ENCODE measurements at regions not wholly inside any gene's neighbourhood (a gene's known extent, or its start where the extent isn't known, plus 50 kb on each side); places are given as distances from the start of the nearest gene placed in this dataset.

GRCh38 chr11:34812905-34813576, 103.1 kb downstream of the APIP start:
- Histone ChIP-seq H3K79me2 (ENCODE audit: control insufficient read depth, insufficient read depth, low read length) (no peaks in the 10 kb centered on the region), H3K27me3 (ENCODE audit: control insufficient read depth, insufficient read depth, low read length) (no peaks in the 10 kb centered on the region), H3K4me3 (replicated peaks in 1 of 4; ENCODE audit: control extremely low read depth in 1 of 4, insufficient read depth in 1 of 4, low read depth in 3 of 4, low read length in 4 of 4) (no peak overlapping the region), H3K4me2 (ENCODE audit: extremely low read depth, insufficient read depth, low read length) (no peak overlapping the region), H2AFZ (ENCODE audit: low read length) (no peak overlapping the region), H3K9me3 (ENCODE audit: control insufficient read depth, insufficient read depth, low read depth, low read length) (no peaks in the 10 kb centered on the region), H3K36me3 (ENCODE audit: control insufficient read depth, insufficient read depth, low read length) (no peaks in the 10 kb centered on the region), H4K20me1 (ENCODE audit: control insufficient read depth, extremely low read depth, insufficient read depth, low read length) (no peaks in the 10 kb centered on the region), H3K27ac (ENCODE audit: insufficient read depth, low read length) (no peak overlapping the region), H3K9ac (ENCODE audit: insufficient read depth, low read length) (no peak overlapping the region), H3K4me1 (ENCODE audit: control insufficient read depth, extremely low read depth, insufficient read depth, low read length) (no peaks in the 10 kb centered on the region)
- TF ChIP-seq CTCF (conservative IDR thresholded peaks at IDR 0.05 in 1 of 2, IDR thresholded peaks at IDR 0.05 in 1 of 2; ENCODE audit: low read depth in 1 of 2, low read length in 2 of 2) (no peak), EZH2 (IDR thresholded peaks at IDR 0.05; ENCODE audit: low read length, missing control alignments) (no peak)
- no peak for DNase-seq (ENCODE audit: low read depth in 2 of 2)

- Histone ChIP-seq H3K79me2 (ENCODE audit: control insufficient read depth, insufficient read depth, low read length) (no peaks in the 10 kb centered on the region), H4K20me1 (ENCODE audit: control insufficient read depth, extremely low read depth, insufficient read depth, low read length) (no peaks in the 10 kb centered on the region), H3K27me3 (ENCODE audit: control insufficient read depth, insufficient read depth, low read length) (no peaks in the 10 kb centered on the region), H3K9ac (ENCODE audit: insufficient read depth, low read length) (no peak overlapping the region), H3K4me2 (ENCODE audit: extremely low read depth, insufficient read depth, low read length) (no peak overlapping the region), H3K9me3 (ENCODE audit: control insufficient read depth, insufficient read depth, low read depth, low read length) (no peaks in the 10 kb centered on the region), H2AFZ (ENCODE audit: low read length) (no peak overlapping the region), H3K4me1 (ENCODE audit: control insufficient read depth, extremely low read depth, insufficient read depth, low read length) (no peaks in the 10 kb centered on the region), H3K27ac (ENCODE audit: insufficient read depth, low read length) (no peak overlapping the region), H3K36me3 (ENCODE audit: control insufficient read depth, insufficient read depth, low read length) (no peaks in the 10 kb centered on the region), H3K4me3 (replicated peaks in 1 of 4; ENCODE audit: control extremely low read depth in 1 of 4, insufficient read depth in 1 of 4, low read depth in 3 of 4, low read length in 4 of 4) (no peak overlapping the region)
- no peak for DNase-seq (ENCODE audit: low read depth in 2 of 2)
- TF ChIP-seq EZH2 (IDR thresholded peaks at IDR 0.05; ENCODE audit: low read length, missing control alignments) (no peak), CTCF (conservative IDR thresholded peaks at IDR 0.05 in 1 of 2, IDR thresholded peaks at IDR 0.05 in 1 of 2; ENCODE audit: low read depth in 1 of 2, low read length in 2 of 2) (no peak)
Observed at GRCh38 chr11:34811858-34812257, 104.3 kb downstream of the APIP start.

GRCh38 chr11:34810107-34810562, 106.0 kb downstream of the APIP start:
- H4K20me1 ChIP-seq (ENCODE audit: control insufficient read depth, extremely low read depth, insufficient read depth, low read length), result no peaks in the 10 kb centered on the region
- H3K79me2 ChIP-seq (ENCODE audit: control insufficient read depth, insufficient read depth, low read length), result no peaks in the 10 kb centered on the region
- H2AFZ ChIP-seq (ENCODE audit: low read length), result no peak overlapping the region
- no peak overlapping the region for H3K4me2 ChIP-seq (ENCODE audit: extremely low read depth, insufficient read depth, low read length)
- H3K27ac ChIP-seq (ENCODE audit: insufficient read depth, low read length), result no peak overlapping the region
- H3K27me3 ChIP-seq (ENCODE audit: control insufficient read depth, insufficient read depth, low read length), result no peaks in the 10 kb centered on the region
- no peaks in the 10 kb centered on the region for H3K36me3 ChIP-seq (ENCODE audit: control insufficient read depth, insufficient read depth, low read length)
- no peaks in the 10 kb centered on the region for H3K9me3 ChIP-seq (ENCODE audit: control insufficient read depth, insufficient read depth, low read depth, low read length)
- H3K9ac ChIP-seq (ENCODE audit: insufficient read depth, low read length), result no peak overlapping the region
- TF ChIP-seq EZH2 (IDR thresholded peaks at IDR 0.05; ENCODE audit: low read length, missing control alignments), result no peak
- TF ChIP-seq CTCF (conservative IDR thresholded peaks at IDR 0.05 in 1 of 2, IDR thresholded peaks at IDR 0.05 in 1 of 2; ENCODE audit: low read depth in 1 of 2, low read length in 2 of 2), result no peak
- no peak overlapping the region for H3K4me3 ChIP-seq (replicated peaks in 1 of 4; ENCODE audit: control extremely low read depth in 1 of 4, insufficient read depth in 1 of 4, low read depth in 3 of 4, low read length in 4 of 4)
- DNase-seq (ENCODE audit: low read depth in 2 of 2), result no peak
- no peaks in the 10 kb centered on the region for H3K4me1 ChIP-seq (ENCODE audit: control insufficient read depth, extremely low read depth, insufficient read depth, low read length)
